CD4-positive, CD25-positive, alpha-beta regulatory T cell (primary cell): ENCODE measurements at regions not wholly inside any gene's neighbourhood (a gene's known extent, or its start where the extent isn't known, plus 50 kb on each side); places are given as distances from the start of the nearest gene placed in this dataset.
"Not testable (repeated sequence)": the region's sequence is repeated elsewhere in the genome, so short reads cannot be mapped to it uniquely, and the experiment has no call there.

Experiments used
- ATAC-seq, 2 donors: fragments of 150-1000 bp; cut with Tn5 transposase; one replicate each; pipeline ENCODE4 v1.10.0; 2021; ENCODE audit warnings: low read depth in 2 of 2, moderate number of reproducible peaks in 2 of 2, moderate library complexity in 1 of 2
- DNase-seq, 3 donors: peaks; one replicate each; pipeline versions ENCODE4 v3.0.0 to v3.0.0-alpha.2; 2012 to 2022; ENCODE audit warnings: mixed read lengths in 1 of 3
- H3K27ac ChIP-seq: one replicate; pipeline ENCODE4 v1.7.0; 2013; ENCODE audit warnings: mild to moderate bottlenecking, low read length; ENCODE audit not compliant: insufficient read depth, poor library complexity, severe bottlenecking
- H3K27me3 ChIP-seq: one replicate; pipeline ENCODE4 v1.7.0; 2013; ENCODE audit warnings: low read length; ENCODE audit not compliant: control insufficient read depth, insufficient read depth
- H3K36me3 ChIP-seq: one replicate; pipeline ENCODE4 v1.7.0; 2013; ENCODE audit warnings: mild to moderate bottlenecking, low read length, moderate library complexity; ENCODE audit not compliant: control insufficient read depth, insufficient read depth
- H3K4me1 ChIP-seq: 2 replicates; pipeline ENCODE4 v1.7.0; 2013; ENCODE audit warnings: mild to moderate bottlenecking, low read length; ENCODE audit not compliant: insufficient read depth, control insufficient read depth, poor library complexity, severe bottlenecking
- H3K4me3 ChIP-seq: one replicate; pipeline ENCODE4 v1.7.0; 2013; ENCODE audit warnings: low read depth, mild to moderate bottlenecking, low read length, moderate library complexity
- H3K9me3 ChIP-seq, 2 experiments: 1 replicate in 1 of 2; 2 replicates in 1 of 2; pipeline ENCODE4 v1.7.0; 2013; ENCODE audit warnings: low read length in 2 of 2, mild to moderate bottlenecking in 1 of 2, moderate library complexity in 1 of 2; ENCODE audit not compliant: control insufficient read depth in 2 of 2
- H3K27ac Mint-ChIP-seq, 3 donors: one replicate each; pipeline ENCODE4 v1.8.0; 2020 to 2022; ENCODE audit warnings: mild to moderate bottlenecking in 3 of 3, mixed read lengths in 3 of 3, moderate library complexity in 2 of 3
- H3K27me3 Mint-ChIP-seq: one replicate; pipeline ENCODE4 v1.8.0; 2022; ENCODE audit warnings: mild to moderate bottlenecking, mixed read lengths
- H3K36me3 Mint-ChIP-seq: one replicate; pipeline ENCODE4 v1.8.0; 2020; ENCODE audit warnings: mixed read lengths
- H3K4me1 Mint-ChIP-seq, 4 donors: one replicate each; pipeline ENCODE4 v1.8.0; 2020 to 2022; ENCODE audit warnings: mixed read lengths in 4 of 4, mild to moderate bottlenecking in 1 of 4
- H3K4me3 Mint-ChIP-seq, 4 donors: one replicate each; pipeline ENCODE4 v1.8.0; 2020 to 2022; ENCODE audit warnings: mild to moderate bottlenecking in 4 of 4, mixed read lengths in 4 of 4, moderate library complexity in 3 of 4
- H3K9me3 Mint-ChIP-seq, 7 donors: one replicate each; pipeline ENCODE4 v1.8.0; 2020 to 2022; ENCODE audit warnings: mixed read lengths in 7 of 7, mild to moderate bottlenecking in 3 of 7, moderate library complexity in 2 of 7

DNA sequence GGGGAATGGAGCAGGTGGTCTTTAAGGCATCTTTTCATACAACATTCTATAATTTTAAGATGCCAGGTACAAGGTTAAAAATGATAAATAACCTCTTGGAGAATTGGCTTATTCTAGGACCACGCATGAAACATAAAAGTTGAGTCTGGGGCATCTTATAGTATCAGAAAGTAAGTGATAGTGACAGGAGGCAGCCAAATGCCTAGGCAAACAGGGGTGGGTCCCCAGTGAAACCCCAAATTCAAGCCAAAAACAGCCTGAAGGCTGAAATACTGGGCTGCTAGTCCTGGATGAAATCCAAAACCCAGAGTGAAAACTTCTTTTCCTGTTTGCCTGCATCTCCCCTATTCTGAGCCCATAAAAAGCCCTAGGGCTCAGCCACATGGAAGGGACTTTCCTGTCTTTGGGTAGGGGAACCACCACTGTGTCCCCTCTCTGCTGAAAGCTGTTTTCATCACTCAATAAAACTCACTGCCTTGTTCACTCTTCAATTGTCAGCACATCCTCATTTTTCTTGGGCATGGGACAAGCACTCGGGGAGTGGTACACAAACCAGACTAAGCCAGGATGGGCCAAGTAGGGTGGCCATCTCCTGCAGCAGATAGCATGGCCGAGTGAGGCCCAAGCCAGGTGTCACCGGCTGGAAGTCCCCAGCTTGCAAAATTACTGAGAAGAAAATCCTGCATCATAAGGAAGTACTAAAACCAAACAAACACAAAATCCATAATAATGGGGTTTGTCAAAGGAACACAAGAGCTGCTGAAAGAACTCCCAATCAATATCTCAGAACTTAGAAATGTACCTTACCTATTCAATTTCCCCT lies 241.6 kb upstream of the GALNT17 start:
- Mint-ChIP-seq H3K36me3 (no peaks in the 10 kb centered on the region), H3K27me3 (no peaks in the 10 kb centered on the region), H3K27ac (no peak overlapping the region), H3K4me1 (no peaks in the 10 kb centered on the region), H3K9me3 (peaks cover 0 to 18% (median 13%) of the 10 kb centered on the region in 7 donors), H3K4me3 (no peak overlapping the region)
- Histone ChIP-seq H3K27me3 (no peaks in the 10 kb centered on the region), H3K4me3 (no peak overlapping the region), H3K4me1 (no peaks in the 10 kb centered on the region), H3K27ac (no peak overlapping the region), H3K9me3 (peaks cover 0 to 6% of the 10 kb centered on the region in 2 experiments), H3K36me3 (no peaks in the 10 kb centered on the region)
- no peak for ATAC-seq
- DNase-seq = no peak

DNA sequence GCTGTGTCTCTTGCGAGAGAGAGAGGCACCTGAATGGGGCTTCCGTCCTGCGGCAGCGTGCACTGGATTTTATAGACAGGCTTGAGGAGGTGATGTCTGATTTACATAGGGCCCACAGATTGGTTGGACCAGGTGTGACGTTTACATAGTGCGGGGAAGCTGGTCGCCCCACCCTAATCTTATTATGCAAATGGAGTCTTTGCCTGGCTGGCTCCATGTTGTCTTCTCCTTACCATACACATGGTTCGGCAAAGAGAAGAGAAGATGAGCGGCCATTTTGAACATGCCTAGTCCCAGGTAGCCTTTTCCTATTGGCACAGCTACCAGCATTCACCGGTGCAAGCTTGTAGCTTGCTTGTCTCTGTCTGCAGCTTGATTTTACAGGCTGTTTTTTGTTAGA lies 238.5 kb upstream of the GALNT17 start:
- no peaks in the 10 kb centered on the region for H3K36me3 Mint-ChIP-seq
- H3K4me3 ChIP-seq = no peak overlapping the region
- no peaks in the 10 kb centered on the region for H3K4me1 Mint-ChIP-seq
- H3K4me3 Mint-ChIP-seq = no peak overlapping the region
- no peak overlapping the region for H3K27ac Mint-ChIP-seq
- H3K27me3 ChIP-seq = no peaks in the 10 kb centered on the region
- DNase-seq (no peak), ATAC-seq (no peak)
- peaks cover 0 to 18% (median 10%) of the 10 kb centered on the region in 7 donors for H3K9me3 Mint-ChIP-seq
- peaks cover 0 to 6% of the 10 kb centered on the region in 2 experiments for H3K9me3 ChIP-seq
- H3K27ac ChIP-seq = no peak overlapping the region
- H3K36me3 ChIP-seq = no peaks in the 10 kb centered on the region
- no peaks in the 10 kb centered on the region for H3K4me1 ChIP-seq
- no peaks in the 10 kb centered on the region for H3K27me3 Mint-ChIP-seq

DNA sequence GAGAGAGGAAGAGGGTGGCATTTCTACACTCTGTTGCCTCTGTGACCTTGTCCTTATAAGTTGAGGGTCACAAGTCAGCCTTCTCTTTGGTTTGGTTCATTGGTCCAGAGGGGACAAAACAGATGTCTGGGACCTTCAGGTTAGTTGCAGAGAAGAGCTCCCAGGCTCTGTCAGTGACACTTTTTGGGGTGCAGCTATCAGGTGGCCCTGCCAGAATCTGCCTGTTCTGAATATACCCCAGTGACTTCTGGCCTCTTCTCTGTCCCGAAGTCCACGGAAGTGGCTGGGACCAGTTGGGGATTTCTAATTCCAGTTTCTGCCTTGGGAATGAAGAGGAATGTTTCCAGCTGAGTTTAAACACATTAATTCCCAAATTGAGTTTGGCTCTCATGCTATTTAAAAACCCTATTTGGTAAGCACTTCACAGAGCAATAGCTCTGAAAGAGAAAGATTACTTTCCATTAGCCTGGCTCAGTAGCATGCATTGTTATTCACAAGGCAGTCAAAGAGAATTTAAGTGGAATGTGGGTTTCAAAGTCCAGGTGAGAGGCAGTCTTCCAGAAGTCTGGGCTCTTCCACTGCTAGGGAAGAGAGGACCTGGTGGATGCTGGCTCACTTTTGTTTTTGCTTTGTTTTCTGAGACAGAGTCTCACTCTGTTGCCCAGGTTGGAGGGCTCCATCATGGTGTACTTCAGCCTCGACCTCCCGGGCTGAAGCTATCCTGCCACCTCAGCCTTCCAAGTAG lies 237.8 kb upstream of the GALNT17 start:
- H3K4me3 Mint-ChIP-seq = no peak overlapping the region
- Histone ChIP-seq H3K27ac (no peak overlapping the region), H3K4me3 (no peak overlapping the region), H3K27me3 (no peaks in the 10 kb centered on the region), H3K4me1 (no peaks in the 10 kb centered on the region), H3K9me3 (peaks cover 0 to 6% of the 10 kb centered on the region in 2 experiments), H3K36me3 (no peaks in the 10 kb centered on the region)
- no peaks in the 10 kb centered on the region for H3K36me3 Mint-ChIP-seq
- H3K9me3 Mint-ChIP-seq = peaks cover 0 to 18% (median 12%) of the 10 kb centered on the region in 7 donors
- no peak for ATAC-seq
- H3K27ac Mint-ChIP-seq = no peak overlapping the region
- H3K4me1 Mint-ChIP-seq = no peaks in the 10 kb centered on the region
- DNase-seq = no peak
- no peaks in the 10 kb centered on the region for H3K27me3 Mint-ChIP-seq

DNA sequence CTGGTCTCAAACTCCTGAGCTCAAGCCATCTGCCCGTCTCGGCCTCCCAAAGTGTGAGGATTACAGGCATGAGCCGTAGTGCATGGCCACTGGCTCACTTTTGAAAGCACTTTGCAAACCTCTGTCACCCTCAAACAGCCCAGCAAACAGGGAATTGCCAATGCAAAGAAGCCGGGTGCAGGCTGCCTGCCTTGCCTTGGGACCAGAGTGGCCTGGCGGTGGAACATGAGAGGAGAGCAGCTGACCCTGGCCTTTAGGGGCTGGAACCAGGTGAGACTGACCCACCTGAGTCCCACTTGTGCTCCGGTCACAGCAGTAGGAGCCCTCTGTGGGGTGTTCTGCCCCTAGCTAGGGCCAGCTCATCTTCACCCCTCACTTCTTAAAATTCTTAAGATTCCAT lies 237.1 kb upstream of the GALNT17 start:
- Mint-ChIP-seq H3K4me3 (no peak overlapping the region), H3K36me3 (no peaks in the 10 kb centered on the region), H3K27ac (no peak overlapping the region), H3K4me1 (no peaks in the 10 kb centered on the region), H3K27me3 (no peaks in the 10 kb centered on the region), H3K9me3 (peaks cover 0 to 15% (median 6%) of the 10 kb centered on the region in 7 donors)
- Histone ChIP-seq H3K4me3 (no peak overlapping the region), H3K27ac (no peak overlapping the region), H3K36me3 (no peaks in the 10 kb centered on the region), H3K9me3 (peaks cover 0 to 6% of the 10 kb centered on the region in 2 experiments), H3K4me1 (no peaks in the 10 kb centered on the region), H3K27me3 (no peaks in the 10 kb centered on the region)
- DNase-seq = no peak
- no peak for ATAC-seq

DNA sequence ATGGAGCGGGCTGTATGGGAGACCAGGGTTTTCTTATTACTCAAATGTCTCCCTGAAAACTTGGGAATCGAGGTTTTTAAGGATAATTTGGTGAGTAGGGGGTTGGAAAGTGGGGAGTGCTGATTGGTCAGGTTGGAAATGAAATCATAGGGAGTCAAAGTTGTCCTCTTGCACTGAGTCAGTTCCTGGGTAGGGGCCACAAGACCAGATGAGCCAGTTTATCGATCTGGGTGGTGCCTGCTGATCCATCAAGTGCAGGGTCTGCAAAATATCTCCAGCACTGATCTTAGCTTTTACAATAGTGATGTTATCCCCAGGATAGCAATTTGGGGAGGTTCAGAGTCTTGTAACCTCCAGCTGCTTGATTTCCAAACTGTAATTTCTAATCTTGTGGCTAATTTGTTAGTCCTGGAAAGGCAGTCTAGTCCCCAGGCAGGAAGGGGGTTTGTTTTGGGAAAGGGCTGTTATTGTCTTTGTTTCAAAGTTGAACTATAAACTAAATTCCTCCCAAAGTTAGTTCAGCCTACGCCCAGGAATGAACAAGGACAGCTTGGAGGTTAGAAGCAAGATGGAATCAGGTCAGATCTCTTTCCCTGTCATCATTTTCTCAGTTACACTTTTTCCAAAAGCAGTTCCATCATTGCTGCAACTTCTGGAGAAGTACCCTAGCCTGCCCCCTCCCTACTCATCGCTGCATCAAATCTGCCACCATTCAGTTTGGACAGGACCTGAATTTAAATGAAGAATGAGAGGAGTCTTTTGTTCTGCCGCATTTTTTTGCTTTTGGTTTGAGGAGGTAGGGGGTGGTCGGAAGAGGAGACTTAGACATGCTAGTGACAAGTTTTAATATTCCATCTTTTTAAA lies 236.4 kb upstream of the GALNT17 start:
- not testable (repeated sequence) for H3K4me3 Mint-ChIP-seq, H3K4me1 Mint-ChIP-seq, H3K36me3 ChIP-seq, H3K27ac ChIP-seq, H3K27me3 ChIP-seq, ATAC-seq, H3K4me3 ChIP-seq, H3K4me1 ChIP-seq, H3K27me3 Mint-ChIP-seq, H3K9me3 ChIP-seq, H3K36me3 Mint-ChIP-seq, H3K27ac Mint-ChIP-seq, DNase-seq
- peaks cover 0 to 19% (median 5%) of the 10 kb centered on the region in 7 donors for H3K9me3 Mint-ChIP-seq

- no peak overlapping the region for H3K27ac Mint-ChIP-seq
- no peaks in the 10 kb centered on the region for H3K36me3 ChIP-seq
- H3K4me1 ChIP-seq = no peaks in the 10 kb centered on the region
- H3K4me3 ChIP-seq = no peak overlapping the region
- H3K4me3 Mint-ChIP-seq = no peak overlapping the region
- peaks cover 4% of the 10 kb centered on the region for H3K27me3 Mint-ChIP-seq
- H3K9me3 Mint-ChIP-seq = peaks cover 0 to 17% (median 10%) of the 10 kb centered on the region in 7 donors
- no peaks in the 10 kb centered on the region for H3K27me3 ChIP-seq
- H3K9me3 ChIP-seq = peaks cover 3 to 8% of the 10 kb centered on the region in 2 experiments
- no peaks in the 10 kb centered on the region for H3K36me3 Mint-ChIP-seq
- no peaks in the 10 kb centered on the region for H3K4me1 Mint-ChIP-seq
- ATAC-seq (no peak), DNase-seq (no peak)
- H3K27ac ChIP-seq = no peak overlapping the region
Measured at GRCh38 chr7:70907259-70908247, 224.4 kb upstream of the GALNT17 start.

- no peak for ATAC-seq
- Mint-ChIP-seq H3K36me3 (no peaks in the 10 kb centered on the region), H3K4me3 (no peak overlapping the region), H3K27ac (no peak overlapping the region), H3K4me1 (no peaks in the 10 kb centered on the region), H3K27me3 (no peaks in the 10 kb centered on the region), H3K9me3 (peaks cover 0 to 12% (median 6%) of the 10 kb centered on the region in 7 donors)
- DNase-seq = no peak
- H3K4me3 ChIP-seq = no peak overlapping the region
- peaks cover 0 to 3% of the 10 kb centered on the region in 2 experiments for H3K9me3 ChIP-seq
- no peaks in the 10 kb centered on the region for H3K27me3 ChIP-seq
- no peak overlapping the region for H3K27ac ChIP-seq
- H3K36me3 ChIP-seq = no peaks in the 10 kb centered on the region
- H3K4me1 ChIP-seq = no peaks in the 10 kb centered on the region
Measured at GRCh38 chr7:70913924-70914323, 218.0 kb upstream of the GALNT17 start.
